ENCODE measurements at regions not wholly inside any gene's neighbourhood (a gene's known extent, or its start where the extent isn't known, plus 50 kb on each side); places are given as distances from the start of the nearest gene placed in this dataset.

DNA sequence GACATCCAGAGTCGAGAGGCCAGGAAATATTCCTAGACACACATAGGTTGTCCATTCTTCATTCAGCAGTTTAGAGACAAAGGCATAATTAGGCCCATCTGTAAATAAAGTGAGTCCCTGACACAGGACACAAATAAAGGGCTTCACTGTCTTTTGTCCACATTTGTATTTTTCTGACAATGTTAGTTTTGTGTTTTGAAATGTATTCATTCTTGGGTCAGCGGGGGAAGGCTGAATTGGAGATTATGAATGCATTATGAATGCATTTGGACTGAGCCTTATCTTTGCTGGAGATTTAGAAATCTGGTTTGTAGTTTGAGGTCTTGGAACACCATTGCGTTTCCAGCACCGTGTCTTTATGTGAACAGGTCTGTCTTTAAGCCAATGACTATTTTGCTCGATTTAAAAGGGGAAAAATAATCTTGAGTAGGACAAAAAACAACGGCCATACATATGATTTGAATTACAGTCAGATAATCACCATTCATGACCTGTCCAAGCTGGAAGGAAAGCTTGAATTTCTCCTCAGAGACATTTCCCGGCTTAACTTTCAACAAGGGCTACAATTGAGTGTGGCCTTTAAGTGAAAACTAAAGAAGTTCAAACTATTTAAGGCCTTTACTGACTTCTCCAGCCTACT lies 334.8 kb downstream of the WDR11 start:
- no peak for DNase-seq

DNA sequence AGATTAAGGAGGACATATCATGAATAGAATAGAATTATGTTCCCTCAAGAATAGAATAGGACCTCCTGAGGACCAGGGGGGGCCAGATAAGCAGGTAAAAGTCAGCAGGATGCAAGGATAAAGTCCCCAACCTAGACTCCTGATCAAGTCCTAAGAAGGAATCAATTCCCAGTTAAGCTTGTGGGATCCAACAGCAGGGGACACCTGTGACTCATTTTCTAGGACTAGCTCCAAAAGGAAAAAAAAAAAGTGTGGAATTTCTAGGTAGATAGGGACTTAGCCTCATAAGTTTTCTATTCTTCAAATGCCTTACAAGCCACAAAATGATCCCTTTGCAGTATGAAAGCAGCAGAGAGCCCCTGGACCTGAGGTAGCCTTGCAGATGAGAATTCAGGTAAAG lies 336.2 kb downstream of the WDR11 start:
- DNase-seq, result no peak

DNA sequence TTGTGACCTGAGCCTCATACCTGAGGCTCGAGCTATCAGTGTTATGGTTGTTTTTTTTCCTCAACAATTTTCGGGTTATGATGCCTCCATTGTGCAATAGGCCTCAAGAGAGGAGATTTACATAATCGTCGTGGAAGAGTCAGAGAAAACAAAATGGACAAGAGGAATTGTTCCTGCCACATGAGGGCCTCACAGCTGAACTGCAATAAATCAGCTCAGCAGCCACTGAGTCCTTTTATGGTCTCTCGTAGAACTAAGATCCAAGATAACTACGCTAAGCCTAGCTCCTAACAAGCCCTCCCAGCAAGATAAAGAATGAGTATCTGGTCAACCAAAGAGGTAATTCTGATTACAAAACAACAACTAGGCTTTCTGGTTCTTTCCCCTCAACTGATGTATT lies 336.8 kb downstream of the WDR11 start:
- no peak for DNase-seq

DNA sequence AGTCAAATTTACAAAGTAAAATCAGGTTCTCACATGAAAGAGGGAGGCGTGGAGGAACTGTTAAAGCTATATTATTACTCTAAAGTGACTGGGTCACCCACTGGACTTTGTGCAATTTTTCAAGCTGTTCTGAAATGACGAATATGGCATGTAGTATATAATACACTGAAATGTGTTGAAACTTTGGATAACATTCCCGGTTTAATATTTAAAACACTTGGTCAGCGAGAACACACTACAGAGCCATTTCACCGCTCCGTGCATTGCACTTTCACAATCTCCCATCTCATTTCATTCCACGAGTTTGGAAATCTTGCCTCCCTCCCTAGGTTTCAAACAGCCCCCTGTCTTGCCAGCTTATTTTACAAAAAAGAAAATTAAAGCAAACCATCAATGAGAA lies 337.9 kb downstream of the WDR11 start:
- no peak for DNase-seq

DNA sequence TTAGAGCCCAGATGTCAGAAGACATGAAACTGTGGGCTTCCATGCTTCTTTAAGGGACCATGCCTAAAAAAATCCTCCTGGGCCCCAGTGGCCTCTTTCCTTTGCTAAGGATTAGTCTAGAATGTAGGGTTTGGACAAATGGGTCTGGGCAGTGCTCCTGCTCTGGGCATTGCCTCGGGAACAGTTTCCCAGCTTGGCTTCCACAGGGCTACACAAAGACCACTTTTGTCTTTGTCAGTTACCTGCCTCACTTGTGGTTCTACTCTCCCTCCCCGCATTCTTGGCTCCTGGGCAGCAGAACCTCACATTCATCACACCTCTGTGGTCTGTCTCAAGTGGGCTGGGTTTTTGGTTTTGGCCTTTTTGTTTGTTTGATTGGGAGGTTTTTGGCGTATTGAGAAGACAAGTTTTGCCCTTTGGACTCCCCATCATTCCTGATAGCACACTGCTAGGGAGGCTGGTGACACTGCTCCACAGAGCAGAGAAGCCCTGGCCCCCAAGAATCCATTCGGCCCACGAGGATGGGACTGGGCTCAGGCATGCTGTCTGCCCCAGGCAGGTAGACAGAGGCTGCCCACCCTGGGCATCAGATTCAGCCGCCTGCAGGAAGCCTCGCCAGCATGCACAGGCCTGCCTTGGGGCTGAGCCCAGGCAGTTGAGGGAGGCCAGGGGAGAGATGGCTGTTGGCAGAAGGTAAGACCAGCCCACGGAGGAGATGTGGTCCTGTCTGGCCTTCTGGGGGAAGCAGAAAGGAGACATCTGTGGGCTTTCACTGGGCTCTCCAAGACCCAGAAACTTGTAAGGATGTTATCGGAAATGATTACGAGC lies 343.7 kb downstream of the WDR11 start:
- DNase-seq, result no peak

DNA sequence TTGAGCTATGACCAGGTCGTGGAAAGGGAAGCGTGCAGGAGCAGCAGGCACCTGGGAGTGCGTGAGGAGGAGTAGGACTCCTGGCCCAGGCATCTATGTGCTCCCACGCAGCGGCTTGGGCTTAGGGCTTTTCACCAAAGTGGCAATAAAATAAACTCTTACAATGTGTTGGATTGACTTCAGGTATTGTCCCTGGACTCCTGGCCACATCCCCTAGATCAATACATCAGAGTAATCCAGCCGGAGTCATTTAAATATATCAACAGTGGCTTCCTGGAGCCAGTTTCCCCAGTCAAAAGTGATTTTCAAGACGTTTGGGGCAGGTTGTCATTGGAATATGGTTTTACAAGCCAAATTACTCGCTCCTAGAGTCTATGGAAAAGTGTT lies 344.4 kb downstream of the WDR11 start:
- no peak for DNase-seq

DNA sequence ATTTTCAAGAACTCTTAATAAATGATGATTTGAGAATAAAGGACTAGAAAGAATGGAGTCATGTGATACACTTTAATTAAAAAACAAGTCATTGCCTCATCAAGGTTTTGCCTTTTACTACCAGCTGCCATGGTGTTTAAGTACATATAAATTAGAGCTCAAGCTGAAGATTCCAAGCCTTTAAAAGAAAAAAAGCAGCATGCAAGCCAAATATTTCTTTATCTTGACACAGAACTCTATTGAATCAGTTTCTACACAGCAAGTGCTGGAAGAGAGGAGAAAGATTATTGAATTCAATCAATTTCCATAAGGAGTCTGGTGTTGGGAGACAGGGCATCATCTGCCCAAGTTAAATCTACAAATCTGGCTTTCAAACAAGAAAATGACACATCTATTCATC lies 347.9 kb downstream of the WDR11 start:
- DNase-seq, result no peak

DNA sequence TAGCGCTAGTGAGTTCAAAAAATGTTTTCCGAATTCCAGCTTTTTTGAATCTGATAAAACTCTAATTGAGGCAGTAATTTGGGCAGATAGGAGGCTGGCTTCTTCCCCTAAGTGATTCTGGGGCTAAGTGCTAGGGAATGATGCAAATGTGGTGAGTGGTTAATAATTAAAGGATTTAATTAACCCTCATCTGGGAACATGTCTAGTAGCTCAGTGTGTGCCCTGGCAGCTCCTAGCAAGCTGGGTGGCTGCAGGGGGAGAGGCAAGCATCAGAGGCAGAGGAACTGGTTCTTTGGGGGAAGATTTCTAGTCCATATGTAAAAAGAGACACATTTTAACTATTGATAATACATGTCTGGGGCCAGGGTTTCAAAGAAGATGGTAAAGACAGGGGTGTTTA lies 354.5 kb downstream of the WDR11 start:
- no peak for DNase-seq

DNA sequence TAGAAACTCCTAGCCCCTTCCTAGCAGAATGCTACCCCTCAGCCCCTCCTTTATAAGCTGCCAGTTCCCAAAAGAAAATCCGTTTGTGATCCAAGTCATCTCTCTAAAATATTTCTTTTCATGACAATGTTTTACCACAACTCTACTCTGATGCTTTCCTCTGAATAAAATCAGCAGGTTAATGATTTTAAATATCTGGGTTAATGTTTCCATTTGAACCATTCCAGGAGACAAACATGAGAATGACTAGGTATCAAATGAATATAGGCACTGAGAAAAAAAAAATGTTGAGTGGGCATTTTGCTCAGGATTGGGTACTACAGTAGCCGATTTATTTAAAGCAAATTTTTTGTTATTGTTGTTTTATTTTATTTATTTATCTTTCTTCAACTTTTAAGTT lies 360.3 kb downstream of the WDR11 start:
- DNase-seq, result no peak

DNA sequence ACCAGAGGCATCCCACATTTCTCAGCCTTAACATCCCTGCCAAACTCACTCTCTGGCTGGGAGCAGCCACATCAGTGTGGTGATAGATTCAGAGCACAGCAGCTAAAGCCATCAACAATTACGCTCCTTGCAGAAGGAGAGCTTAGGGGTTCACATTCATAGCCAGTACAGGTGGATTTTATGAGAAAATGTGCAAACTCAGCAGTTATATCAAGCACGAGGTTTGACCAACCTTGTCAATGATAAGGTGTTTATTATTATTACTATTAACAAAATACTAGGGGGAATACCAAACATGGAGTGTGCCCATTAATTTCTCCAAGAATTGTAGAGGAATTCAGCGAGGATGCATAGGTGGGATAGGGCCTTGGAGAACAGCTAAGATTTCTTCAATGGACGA lies 362.3 kb downstream of the WDR11 start:
- DNase-seq, result no peak

DNA sequence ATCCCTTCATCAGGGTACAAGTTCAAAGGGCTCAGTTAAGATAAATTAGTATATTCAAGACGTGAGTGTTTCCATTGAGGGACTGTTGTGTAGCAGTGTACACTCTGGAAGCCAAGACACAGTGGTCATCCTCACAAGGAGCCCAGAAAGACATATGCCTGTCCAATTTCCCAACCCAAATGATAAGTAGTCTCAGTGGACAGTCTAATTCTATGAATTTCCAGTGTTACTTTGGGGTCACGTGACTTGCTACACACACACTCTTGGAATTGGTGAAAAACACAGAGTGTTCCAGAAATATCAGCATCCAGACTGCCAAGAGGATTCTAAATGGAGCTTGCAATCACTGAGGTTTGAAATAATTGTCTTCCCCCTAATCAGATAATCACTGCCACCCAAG lies 365.1 kb downstream of the WDR11 start:
- no peak for DNase-seq

DNA sequence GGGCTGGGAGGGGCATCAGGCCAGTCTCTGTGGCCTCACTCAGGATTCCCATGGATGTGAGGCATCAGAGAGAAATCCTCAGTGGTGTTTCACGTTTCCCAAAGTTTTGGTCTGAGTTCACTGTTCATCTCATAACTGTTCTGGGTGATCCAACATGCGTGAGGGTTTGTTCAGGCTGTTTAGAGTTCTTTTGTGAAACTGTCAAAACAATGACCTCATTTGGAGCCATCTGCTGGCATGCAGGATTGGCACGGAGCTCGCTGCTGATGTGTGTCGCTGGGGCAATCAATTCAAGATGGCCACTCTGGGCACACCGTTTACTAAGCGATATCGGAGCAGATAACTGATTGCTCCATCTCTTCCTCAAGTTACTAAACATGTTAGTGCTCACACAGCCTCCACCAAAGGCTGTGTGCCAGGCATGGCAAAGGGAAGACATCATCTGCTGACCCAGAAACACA lies 365.6 kb downstream of the WDR11 start:
- DNase-seq, result no peak

DNA sequence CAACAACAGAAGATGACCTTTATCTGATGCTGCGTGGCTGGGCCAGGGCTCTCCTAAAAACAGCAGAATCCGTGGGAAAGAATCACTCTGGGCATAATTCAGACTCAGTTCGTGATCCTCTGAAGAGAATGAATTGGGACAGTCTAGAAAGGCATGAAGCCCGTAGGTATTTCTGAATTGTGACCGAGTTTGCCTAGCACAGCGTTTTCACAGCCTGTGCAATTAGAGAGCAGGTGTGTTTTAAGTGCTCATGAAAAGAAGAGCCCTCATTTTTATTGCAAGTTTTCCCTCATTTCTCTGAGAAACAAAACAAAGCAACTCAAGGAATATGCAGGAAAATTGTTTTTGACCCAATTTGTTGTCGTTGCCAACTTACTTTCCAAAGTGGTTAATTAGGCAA lies 366.2 kb downstream of the WDR11 start:
- no peak for DNase-seq

DNA sequence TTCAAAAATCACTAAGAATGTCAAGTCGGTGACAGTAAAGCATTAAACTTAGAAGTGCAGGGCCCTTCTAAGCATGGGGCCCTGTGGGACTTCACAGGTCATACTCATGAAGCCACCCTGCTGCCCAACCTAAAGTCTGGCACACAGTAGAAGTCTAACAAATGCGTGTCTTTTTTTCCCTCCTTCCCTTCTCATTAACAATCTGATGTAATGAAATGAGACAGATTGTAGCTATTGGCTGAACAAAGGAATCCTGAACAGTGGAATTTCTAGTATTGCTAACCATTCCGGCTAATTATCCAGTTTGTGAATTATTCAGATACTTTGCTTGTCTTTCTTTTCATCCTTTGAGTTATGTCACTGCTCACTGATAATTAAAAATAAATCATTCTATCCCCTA lies 369.9 kb downstream of the WDR11 start:
- DNase-seq, result no peak

DNA sequence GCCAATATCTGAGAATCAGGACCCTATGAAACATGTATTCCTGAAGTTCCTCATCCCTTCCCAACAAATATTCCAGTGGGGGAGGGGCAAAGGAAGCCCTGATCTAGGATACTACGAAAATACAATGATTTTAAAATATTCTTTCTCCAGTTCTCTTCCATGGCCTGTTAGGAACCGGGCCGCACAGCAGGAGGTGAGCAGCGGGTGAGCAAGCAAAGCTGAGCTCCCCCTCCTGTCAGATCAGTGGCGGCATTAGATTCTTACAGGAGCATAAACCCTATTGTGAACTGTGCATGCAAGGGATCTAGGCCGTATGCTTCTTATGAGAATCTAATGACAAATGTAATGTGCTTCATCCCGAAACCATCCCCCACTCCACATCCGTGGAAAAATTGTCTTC lies 370.8 kb downstream of the WDR11 start:
- no peak for DNase-seq

DNA sequence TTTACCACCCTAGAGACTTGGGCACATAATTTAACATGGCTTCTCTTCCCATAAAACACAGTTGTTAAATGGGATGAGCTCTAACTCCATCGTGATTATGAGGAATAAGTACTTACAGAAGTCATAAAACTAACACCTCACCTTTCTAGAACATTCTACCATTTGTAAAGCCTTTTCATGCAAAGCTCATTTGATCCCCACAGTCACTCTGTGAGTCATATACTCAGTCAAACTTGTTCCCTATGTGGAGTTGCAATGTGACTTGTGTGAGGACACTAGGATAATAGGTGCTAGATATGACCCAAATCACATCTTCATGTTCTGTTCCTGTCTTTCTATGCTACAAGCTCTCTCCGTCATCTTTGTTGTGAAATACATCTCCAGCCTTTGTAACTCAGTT lies 371.7 kb downstream of the WDR11 start:
- DNase-seq, result no peak

DNA sequence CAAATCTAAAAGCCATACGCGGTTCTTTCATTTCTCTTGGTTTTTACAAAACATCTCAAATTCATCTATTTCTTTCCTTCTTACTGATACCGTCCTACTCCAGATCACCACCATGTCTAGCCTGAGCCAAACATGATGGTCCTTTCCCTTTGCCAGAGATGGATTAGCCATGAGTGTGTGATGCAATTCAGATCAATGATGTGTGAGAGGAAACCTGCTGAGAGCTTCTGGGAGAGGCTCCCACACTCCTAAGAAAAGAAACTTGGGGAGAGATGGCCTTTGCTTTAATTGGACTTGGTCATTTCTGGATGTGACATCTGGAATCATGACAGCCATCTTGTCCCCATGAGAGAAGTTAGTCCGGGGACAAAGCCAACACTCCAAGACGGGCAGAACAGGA lies 367.2 kb downstream of the FGFR2 start:
- DNase-seq, result no peak

DNA sequence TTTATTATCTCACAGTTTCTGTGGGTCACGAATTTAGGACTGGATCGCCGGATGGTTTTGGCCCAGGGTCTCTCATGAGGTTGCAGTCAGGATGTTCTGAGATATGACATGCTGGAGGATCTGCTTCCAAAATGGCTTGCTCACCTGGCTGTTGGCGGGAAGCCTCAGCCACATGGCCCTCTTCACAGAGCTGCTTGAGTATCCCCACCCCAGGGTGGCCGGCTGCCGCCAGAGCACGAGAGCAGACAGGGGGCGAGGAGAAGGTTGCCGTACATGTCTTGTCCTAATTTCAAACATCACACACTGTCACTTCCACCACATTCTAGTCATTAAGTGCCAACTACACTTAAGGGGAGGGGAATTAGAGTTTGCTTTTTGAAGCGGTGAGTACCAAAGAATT lies 365.8 kb downstream of the FGFR2 start:
- DNase-seq, result no peak

DNA sequence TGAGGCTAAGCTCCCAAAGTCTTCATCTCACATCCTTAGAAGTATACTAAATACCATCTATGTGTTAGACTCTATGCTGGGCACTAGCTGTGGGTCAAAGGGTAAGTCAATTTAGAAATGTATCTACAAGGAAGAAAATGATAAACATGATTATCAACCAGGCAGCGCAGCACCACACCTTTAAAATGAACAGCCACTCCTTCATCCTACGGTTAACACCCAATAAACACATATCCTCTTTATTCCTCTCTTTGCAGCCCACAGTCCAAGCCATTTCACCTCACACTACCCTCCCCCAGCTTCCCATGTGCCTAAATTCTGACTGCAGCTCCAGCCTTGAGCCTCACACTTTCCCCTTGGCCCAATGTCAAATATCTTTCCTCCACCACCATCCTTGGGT lies 362.6 kb downstream of the FGFR2 start:
- DNase-seq, result no peak

DNA sequence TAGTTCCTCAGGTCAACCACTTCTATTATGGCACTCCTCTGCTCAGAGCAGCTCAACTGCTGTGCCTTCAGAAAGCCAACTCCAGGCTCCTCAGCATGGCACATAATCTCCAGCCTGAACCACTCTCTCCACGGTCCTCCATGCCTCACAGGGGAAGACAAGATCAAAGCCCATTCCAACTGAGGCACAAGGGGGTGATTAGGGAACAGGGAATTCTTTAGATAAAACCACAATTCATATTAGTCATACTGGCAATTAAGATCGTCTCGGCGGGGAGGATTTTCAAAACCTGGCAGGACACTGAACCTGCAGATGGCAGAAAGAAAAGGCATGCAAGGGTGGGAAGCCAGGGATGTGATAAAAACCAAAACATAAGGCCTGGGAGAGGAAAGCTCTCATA lies 361.6 kb downstream of the FGFR2 start:
- no peak for DNase-seq

DNA sequence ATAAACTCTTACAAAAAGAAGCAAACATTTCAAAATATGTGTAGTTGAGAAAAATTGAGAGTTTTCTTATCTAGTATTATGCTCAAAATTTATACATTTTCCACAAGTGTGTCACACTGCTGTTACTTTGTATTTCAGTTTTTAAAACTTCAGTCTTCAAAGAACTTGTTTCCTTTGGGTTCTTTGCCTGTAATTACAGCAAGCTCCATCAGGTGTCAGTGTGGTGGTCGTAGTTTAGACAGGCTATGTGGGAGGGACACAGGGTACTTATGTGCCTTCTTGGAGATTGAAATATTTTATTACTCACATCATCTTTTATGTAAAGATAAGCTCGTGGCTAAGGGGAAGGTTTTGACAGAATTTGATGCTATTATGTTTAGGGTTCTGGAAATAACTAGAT lies 360.5 kb downstream of the FGFR2 start:
- DNase-seq, result no peak

DNA sequence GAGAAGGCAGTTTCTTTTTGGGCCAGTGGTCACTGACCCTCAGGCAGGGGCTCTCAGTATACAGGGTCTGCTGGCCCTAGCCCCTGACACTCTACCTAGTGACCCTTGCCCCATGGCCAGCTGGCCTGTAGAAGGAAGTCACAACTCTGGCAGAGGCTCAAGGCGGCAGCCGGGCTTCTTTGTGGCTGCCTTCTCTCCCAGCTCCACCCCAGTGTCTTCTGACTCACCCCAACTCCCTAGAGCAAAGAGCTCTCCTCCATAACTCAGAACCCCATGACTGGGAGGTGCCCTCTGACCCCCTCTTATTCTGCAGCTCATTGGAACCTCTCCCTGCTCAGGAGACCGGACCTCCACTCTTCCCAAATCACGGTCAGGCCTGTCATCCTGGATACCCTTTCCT lies 358.2 kb downstream of the FGFR2 start:
- no peak for DNase-seq

DNA sequence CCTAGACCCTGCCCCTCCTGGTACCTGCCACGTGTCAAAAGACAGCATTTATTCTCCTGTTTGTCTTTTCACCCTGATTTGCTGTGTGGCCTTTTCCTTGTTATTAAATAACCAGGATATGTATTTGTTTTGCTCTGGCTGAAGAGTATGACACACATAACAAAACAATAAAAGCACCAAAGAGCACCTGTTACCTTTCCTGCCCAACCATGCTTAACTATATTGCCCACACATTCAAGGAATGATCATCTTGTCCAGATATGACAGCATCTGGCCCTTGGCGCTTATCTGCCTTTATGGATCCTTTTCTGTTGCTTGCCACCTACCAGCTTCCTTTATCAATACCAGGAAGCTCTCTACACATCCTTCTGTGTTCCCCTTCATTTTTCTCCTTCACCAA lies 357.7 kb downstream of the FGFR2 start:
- DNase-seq, result no peak

DNA sequence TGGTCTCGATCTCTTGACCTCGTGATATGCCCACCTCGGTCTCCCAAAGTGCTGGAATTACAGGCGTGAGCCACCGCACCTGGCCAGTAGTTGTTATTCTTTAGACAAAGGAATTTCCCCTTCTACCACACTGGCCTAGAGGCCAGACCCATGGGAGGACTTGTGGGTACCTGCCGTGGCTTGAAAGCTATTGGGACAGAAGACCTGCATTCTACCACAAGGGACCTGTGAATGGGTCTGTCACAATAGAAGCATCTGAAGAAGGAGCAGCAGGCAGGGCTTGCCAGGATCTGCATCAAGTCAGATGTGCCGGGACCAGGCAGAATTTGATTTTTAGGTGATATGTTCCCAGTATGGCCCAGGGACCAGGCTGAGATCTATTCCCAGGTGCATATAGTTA lies 356.9 kb downstream of the FGFR2 start:
- DNase-seq, result no peak
